ENCODE measurements at regions not wholly inside any gene's neighbourhood (a gene's known extent, or its start where the extent isn't known, plus 50 kb on each side); places are given as distances from the start of the nearest gene placed in this dataset.
"Not testable (repeated sequence)": the region's sequence is repeated elsewhere in the genome, so short reads cannot be mapped to it uniquely, and the experiment has no call there.

GRCh38 chr10:46106410-46107255 lies 60.6 kb upstream of the MSMB start:
- peak; percentile 36 for DNase-seq (ENCODE audit: low read depth)
- TF ChIP-seq CTCF (IDR thresholded peaks at IDR 0.05; ENCODE audit: insufficient read depth, low read depth, low read length, missing control alignments) = no peak
- peak overlapping the region; percentile 34 for H3K4me3 ChIP-seq (ENCODE audit: low read length)

GRCh38 chr10:46108158-46108499 lies 62.1 kb upstream of the MSMB start:
- not testable (repeated sequence) for DNase-seq (ENCODE audit: low read depth); H3K4me3 ChIP-seq (ENCODE audit: low read length)

- H3K4me3 ChIP-seq (ENCODE audit: low read length) = not testable (repeated sequence)
Measured at GRCh38 chr10:46154271-46154670, 108.2 kb upstream of the MSMB start.

GRCh38 chr10:46154683-46155082 lies 108.6 kb upstream of the MSMB start:
- DNase-seq (ENCODE audit: low read depth); H3K4me3 ChIP-seq (ENCODE audit: low read length): not testable (repeated sequence)

More at GRCh38 chr10:46154271-46154670, 108.2 kb upstream of the MSMB start:
- not testable (repeated sequence) for DNase-seq (ENCODE audit: low read depth)

- not testable (repeated sequence) for DNase-seq (ENCODE audit: low read depth); H3K4me3 ChIP-seq (ENCODE audit: low read length)
Measured at GRCh38 chr10:46156866-46157265, 110.8 kb upstream of the MSMB start.

GRCh38 chr10:46169736-46170135 lies 117.1 kb upstream of the ANTXRL start:
- no peak for DNase-seq (ENCODE audit: low read depth)
- no peak overlapping the region for H3K4me3 ChIP-seq (ENCODE audit: low read length)
- no peak for TF ChIP-seq CTCF (IDR thresholded peaks at IDR 0.05; ENCODE audit: insufficient read depth, low read depth, low read length, missing control alignments)

GRCh38 chr10:46170789-46171188 lies 116.0 kb upstream of the ANTXRL start:
- no peak for DNase-seq (ENCODE audit: low read depth)
- H3K4me3 ChIP-seq (ENCODE audit: low read length) = no peak overlapping the region
- TF ChIP-seq CTCF (IDR thresholded peaks at IDR 0.05; ENCODE audit: insufficient read depth, low read depth, low read length, missing control alignments) = no peak

GRCh38 chr10:46171661-46172060 lies 115.1 kb upstream of the ANTXRL start:
- H3K4me3 ChIP-seq (ENCODE audit: low read length) = no peak overlapping the region
- no peak for TF ChIP-seq CTCF (IDR thresholded peaks at IDR 0.05; ENCODE audit: insufficient read depth, low read depth, low read length, missing control alignments)
- DNase-seq (ENCODE audit: low read depth) = no peak

- TF ChIP-seq CTCF (IDR thresholded peaks at IDR 0.05; ENCODE audit: insufficient read depth, low read depth, low read length, missing control alignments) = no peak
- no peak for DNase-seq (ENCODE audit: low read depth)
- H3K4me3 ChIP-seq (ENCODE audit: low read length) = no peak overlapping the region
Measured at GRCh38 chr10:46175296-46175695, 111.5 kb upstream of the ANTXRL start.
